GM23338 (cell line): ENCODE measurements at regions not wholly inside any gene's neighbourhood (a gene's known extent, or its start where the extent isn't known, plus 50 kb on each side); places are given as distances from the start of the nearest gene placed in this dataset.
"Not testable (repeated sequence)": the region's sequence is repeated elsewhere in the genome, so short reads cannot be mapped to it uniquely, and the experiment has no call there.

Source experiments
- CREB1 ChIP-seq: fragments of 250-450 bp; sonication (Bioruptor Pico); IDR thresholded peaks from 2 replicates; pipeline ENCODE4 v1.5.0; 2020; ENCODE audit warnings: low read depth, mild to moderate bottlenecking, moderate library complexity
- CTCF ChIP-seq, 2 experiments: fragments of 200-600 bp in 1 of 2; sonication (generic) in 1 of 2; conservative IDR thresholded peaks; 2 replicates each; pipeline versions ENCODE4 v1.5.1 to v1.6.1; 2016 to 2017; ENCODE audit warnings: antibody characterized with exemption in 2 of 2, low read depth in 2 of 2, mild to moderate bottlenecking in 2 of 2, moderate library complexity in 1 of 2
- ETS1 ChIP-seq: IDR thresholded peaks from 2 replicates; pipeline ENCODE4 v1.6.1; 2016; ENCODE audit warnings: antibody characterized with exemption
- EZH2 ChIP-seq: fragments of 200-600 bp; sonication (generic); IDR thresholded peaks from one replicate; pipeline ENCODE4 v1.8.0; 2017; ENCODE audit warnings: antibody characterized with exemption, mild to moderate bottlenecking, low read depth; ENCODE audit not compliant: unreplicated experiment
- EZH2phosphoT487 ChIP-seq: fragments of 200-600 bp; sonication (generic); IDR thresholded peaks from one replicate; pipeline ENCODE4 v1.8.1; 2018; ENCODE audit warnings: antibody characterized with exemption; ENCODE audit not compliant: unreplicated experiment
- JUNB ChIP-seq: IDR thresholded peaks from one replicate; pipeline ENCODE4 v1.6.1; 2016; ENCODE audit warnings: antibody characterized with exemption; ENCODE audit not compliant: unreplicated experiment
- NANOG ChIP-seq: IDR thresholded peaks from 2 replicates; pipeline ENCODE4 v1.6.1; 2016; ENCODE audit warnings: antibody characterized with exemption, borderline replicate concordance
- POLR2AphosphoS5 ChIP-seq: IDR thresholded peaks from 2 replicates; pipeline ENCODE4 v1.6.1; 2016; ENCODE audit warnings: antibody characterized with exemption, low read depth
- REST ChIP-seq: IDR thresholded peaks from one replicate; pipeline ENCODE4 v1.6.1; 2018; ENCODE audit warnings: antibody characterized with exemption; ENCODE audit not compliant: unreplicated experiment
- STAT1 ChIP-seq: IDR thresholded peaks from one replicate; pipeline ENCODE4 v1.6.1; 2016; ENCODE audit warnings: antibody characterized with exemption; ENCODE audit not compliant: unreplicated experiment
- ZNF114 ChIP-seq: fragments of 250-450 bp; sonication (Bioruptor Pico); IDR thresholded peaks from 2 replicates; pipeline ENCODE4 v1.5.0; 2020; ENCODE audit warnings: mild to moderate bottlenecking, moderate library complexity

GRCh38 chr21:5057077-5057476 is 5464.3 kb upstream of the TPTE start:
- TF ChIP-seq CTCF (conservative IDR thresholded peaks at IDR 0.05; ENCODE audit: low read depth in 2 of 2); EZH2; REST; POLR2AphosphoS5; CREB1 (CRISPR knock-in tag); EZH2phosphoT487; JUNB; ZNF114 (CRISPR knock-in tag); NANOG; STAT1; ETS1: not testable (repeated sequence)
